IMR-90 (cell line): ENCODE measurements at regions not wholly inside any gene's neighbourhood (a gene's known extent, or its start where the extent isn't known, plus 50 kb on each side); places are given as distances from the start of the nearest gene placed in this dataset.

Experiments used
- CTCF ChIP-seq: conservative IDR thresholded peaks from 2 replicates; pipeline ENCODE4 v1.5.1; 2012; ENCODE audit warnings: mild to moderate bottlenecking, low read depth, low read length, improper control_type of control experiment
- POLR2A ChIP-seq: IDR thresholded peaks from 2 replicates; pipeline ENCODE4 v1.6.1; 2012; ENCODE audit warnings: mild to moderate bottlenecking, low read depth, low read length
- SMC3 ChIP-seq: fragments of 150-350 bp; IDR thresholded peaks from 2 replicates; pipeline ENCODE4 v1.6.1; 2016; ENCODE audit warnings: low read depth, mild to moderate bottlenecking, antibody characterized with exemption, low read length, moderate library complexity

- TF ChIP-seq CTCF (no peak), SMC3 (no peak), POLR2A (no peak)
These were observed 58.7 kb upstream of the GPM6B start for GRCh38 chrX:13875572-13875971.
